Endothelial cell (in vitro differentiated cells): ENCODE measurements at regions not wholly inside any gene's neighbourhood (a gene's known extent, or its start where the extent isn't known, plus 50 kb on each side); places are given as distances from the start of the nearest gene placed in this dataset.

Source experiments
- DNase-seq: peaks from one replicate; pipeline ENCODE4 v3.0.0; 2021; ENCODE audit warnings: low spot score
- H3K27ac Mint-ChIP-seq: one replicate; pipeline ENCODE4 v1.8.0; 2021; ENCODE audit warnings: mixed read lengths, inconsistent platforms; ENCODE audit not compliant: unreplicated experiment
- H3K27me3 Mint-ChIP-seq: one replicate; pipeline ENCODE4 v1.8.0; 2021; ENCODE audit warnings: mild to moderate bottlenecking, moderate library complexity, mixed read lengths, inconsistent platforms; ENCODE audit not compliant: unreplicated experiment
- H3K36me3 Mint-ChIP-seq: one replicate; pipeline ENCODE4 v1.8.0; 2021; ENCODE audit warnings: mild to moderate bottlenecking, low read depth, mixed read lengths, inconsistent platforms; ENCODE audit not compliant: unreplicated experiment
- H3K4me1 Mint-ChIP-seq: one replicate; pipeline ENCODE4 v1.8.0; 2021; ENCODE audit warnings: mild to moderate bottlenecking, mixed read lengths, inconsistent platforms; ENCODE audit not compliant: unreplicated experiment
- H3K4me3 Mint-ChIP-seq: one replicate; pipeline ENCODE4 v1.8.0; 2021; ENCODE audit warnings: mild to moderate bottlenecking, mixed read lengths, inconsistent platforms; ENCODE audit not compliant: unreplicated experiment
- H3K9me3 Mint-ChIP-seq: one replicate; pipeline ENCODE4 v1.8.0; 2021; ENCODE audit warnings: mixed read lengths, inconsistent platforms; ENCODE audit not compliant: unreplicated experiment
- TF ChIP-seq, protein P1 (sequence below): fragments of 200-600 bp; sonication (generic); IDR thresholded peaks from one replicate; pipeline ENCODE4 v1.5.0; 2021; ENCODE audit warnings: antibody characterized with exemption; ENCODE audit not compliant: unreplicated experiment

DNA sequence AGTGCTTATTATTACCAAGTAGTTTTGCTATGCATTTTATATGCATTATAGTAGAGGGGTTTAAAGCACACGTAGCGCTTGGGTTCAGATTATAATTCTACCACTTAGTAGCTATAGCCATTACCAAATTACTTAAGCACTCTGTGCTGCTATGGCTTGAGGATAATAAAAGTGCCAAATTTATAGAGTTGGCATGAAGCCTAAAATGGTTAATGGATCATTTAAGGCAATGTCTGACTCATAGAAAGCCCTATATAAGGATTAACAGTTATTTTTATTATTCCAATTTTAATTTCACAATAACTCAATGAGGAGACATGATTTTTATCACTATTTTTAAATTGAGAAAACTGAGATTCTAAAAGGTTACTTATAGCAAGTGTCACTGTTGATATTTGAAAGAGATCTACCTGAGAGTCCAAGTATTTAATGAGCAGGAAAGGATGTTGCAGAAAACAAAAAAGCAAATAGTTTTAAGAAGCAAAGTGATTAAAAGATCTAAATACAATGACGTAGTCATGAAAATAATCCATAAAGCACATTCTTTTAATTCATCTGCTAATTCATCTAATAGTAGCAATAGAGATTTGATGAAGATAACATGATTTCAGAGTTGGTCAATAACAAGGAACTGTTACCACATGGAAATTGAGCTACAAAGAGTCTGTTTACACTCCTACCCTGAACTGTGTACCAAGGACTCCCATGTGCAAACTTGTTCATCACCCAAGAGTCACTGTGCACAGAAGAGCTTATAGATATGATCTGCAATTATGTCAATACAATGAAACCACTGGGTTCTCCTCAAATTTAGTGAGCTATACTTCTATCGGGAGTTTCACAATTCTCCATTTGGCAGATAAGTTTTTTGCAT is 78.8 kb upstream of the DTNA start:
- Mint-ChIP-seq H3K9me3 (no peaks in the 10 kb centered on the region), H3K4me1 (peaks cover 2% of the 10 kb centered on the region)

DNA sequence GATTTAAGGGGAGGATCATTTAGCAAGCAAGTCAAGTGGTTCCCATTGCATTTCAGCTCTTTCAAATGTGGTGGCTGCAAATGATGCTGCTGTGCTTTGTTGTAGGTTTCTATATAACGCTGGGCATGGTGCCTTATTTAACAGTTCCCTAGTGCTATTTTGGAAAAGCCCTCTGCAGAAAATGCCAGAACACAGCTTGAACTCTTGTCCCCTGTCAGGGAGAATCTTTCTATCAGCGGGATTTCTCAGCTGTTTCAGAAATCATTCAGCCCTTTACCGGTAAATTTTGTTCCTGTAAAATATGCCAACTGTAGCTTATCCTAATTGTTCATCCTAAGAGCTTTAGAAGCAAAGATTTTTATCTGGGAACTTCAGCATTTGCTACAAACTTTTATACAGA is 77.8 kb upstream of the DTNA start:
- H3K27me3 Mint-ChIP-seq: no peaks in the 10 kb centered on the region
- peaks cover 2% of the 10 kb centered on the region for H3K4me1 Mint-ChIP-seq
- no peak overlapping the region for H3K27ac Mint-ChIP-seq
- TF ChIP-seq, protein P1, sequence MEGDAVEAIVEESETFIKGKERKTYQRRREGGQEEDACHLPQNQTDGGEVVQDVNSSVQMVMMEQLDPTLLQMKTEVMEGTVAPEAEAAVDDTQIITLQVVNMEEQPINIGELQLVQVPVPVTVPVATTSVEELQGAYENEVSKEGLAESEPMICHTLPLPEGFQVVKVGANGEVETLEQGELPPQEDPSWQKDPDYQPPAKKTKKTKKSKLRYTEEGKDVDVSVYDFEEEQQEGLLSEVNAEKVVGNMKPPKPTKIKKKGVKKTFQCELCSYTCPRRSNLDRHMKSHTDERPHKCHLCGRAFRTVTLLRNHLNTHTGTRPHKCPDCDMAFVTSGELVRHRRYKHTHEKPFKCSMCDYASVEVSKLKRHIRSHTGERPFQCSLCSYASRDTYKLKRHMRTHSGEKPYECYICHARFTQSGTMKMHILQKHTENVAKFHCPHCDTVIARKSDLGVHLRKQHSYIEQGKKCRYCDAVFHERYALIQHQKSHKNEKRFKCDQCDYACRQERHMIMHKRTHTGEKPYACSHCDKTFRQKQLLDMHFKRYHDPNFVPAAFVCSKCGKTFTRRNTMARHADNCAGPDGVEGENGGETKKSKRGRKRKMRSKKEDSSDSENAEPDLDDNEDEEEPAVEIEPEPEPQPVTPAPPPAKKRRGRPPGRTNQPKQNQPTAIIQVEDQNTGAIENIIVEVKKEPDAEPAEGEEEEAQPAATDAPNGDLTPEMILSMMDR: no peak
- H3K9me3 Mint-ChIP-seq: no peaks in the 10 kb centered on the region
- no peak overlapping the region for H3K4me3 Mint-ChIP-seq
- DNase-seq: no peak
- H3K36me3 Mint-ChIP-seq: no peaks in the 10 kb centered on the region

More for the DNA sequence above, 78.8 kb upstream of the DTNA start:
- Mint-ChIP-seq H3K27me3 (no peaks in the 10 kb centered on the region), H3K36me3 (no peaks in the 10 kb centered on the region), H3K27ac (no peak overlapping the region), H3K4me3 (no peak overlapping the region)
- no peak for DNase-seq
- TF ChIP-seq, protein P1: no peak

DNA sequence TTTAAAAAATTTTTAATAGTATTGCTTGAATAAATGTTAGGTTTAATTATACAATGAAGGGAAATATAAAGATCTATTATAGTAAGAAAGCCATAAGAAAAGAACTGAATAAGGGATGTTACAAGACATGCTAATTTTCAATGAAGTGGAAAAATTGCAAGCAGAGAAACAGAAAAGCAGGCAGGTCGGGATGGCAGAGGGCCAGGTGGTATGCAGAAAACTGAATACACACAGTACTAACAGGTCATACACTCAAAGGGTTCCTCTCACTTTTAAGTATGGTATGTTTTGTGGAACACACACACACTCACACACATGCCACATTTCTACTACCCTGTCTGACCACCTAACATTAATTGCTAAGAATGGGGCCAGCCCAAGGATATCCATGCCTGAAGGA is 76.7 kb upstream of the DTNA start:
- DNase-seq: no peak
- Mint-ChIP-seq H3K27ac (no peak overlapping the region), H3K4me1 (peaks cover 2% of the 10 kb centered on the region), H3K27me3 (no peaks in the 10 kb centered on the region), H3K36me3 (no peaks in the 10 kb centered on the region), H3K9me3 (no peaks in the 10 kb centered on the region), H3K4me3 (no peak overlapping the region)
- TF ChIP-seq, protein P1: no peak

DNA sequence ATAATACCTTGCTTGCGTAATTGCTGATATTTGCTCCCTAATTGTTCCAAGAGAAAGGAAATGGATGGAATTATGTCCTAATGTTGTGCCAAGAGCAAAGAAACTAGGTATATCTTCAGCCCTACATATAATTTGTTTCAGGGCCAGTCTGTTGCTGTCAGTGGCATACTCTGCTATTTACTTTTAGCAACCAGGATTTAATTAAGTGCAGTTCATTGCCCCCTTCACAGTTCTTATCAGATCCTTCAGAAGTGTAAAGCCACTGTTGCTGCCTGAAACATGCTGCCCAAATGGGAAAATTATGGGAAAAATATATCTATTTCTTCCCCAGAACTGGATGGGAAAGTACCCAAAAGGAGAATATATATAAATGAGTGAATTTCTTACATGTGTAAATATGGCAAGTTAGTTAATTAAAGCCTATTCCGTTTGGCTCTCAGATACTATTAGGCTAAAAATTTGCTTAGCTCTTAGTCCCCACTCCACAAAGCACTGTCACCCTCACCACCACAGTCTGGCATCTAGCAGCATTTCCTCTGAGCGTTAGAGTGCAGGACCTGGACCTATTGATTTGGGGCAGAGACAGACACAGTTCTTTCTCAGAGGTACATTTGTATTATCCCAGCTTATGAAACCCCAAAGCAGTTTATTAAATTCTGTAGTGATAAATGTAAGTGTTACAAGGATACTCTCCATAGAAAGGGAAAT is 72.8 kb upstream of the DTNA start:
- Mint-ChIP-seq H3K9me3 (no peaks in the 10 kb centered on the region), H3K27ac (no peak overlapping the region)

More for the DNA sequence above, 72.8 kb upstream of the DTNA start:
- DNase-seq: no peak
- H3K4me3 Mint-ChIP-seq: no peak overlapping the region
- H3K27me3 Mint-ChIP-seq: no peaks in the 10 kb centered on the region
- TF ChIP-seq, protein P1: no peak
- H3K36me3 Mint-ChIP-seq: no peaks in the 10 kb centered on the region
- peaks cover 2% of the 10 kb centered on the region for H3K4me1 Mint-ChIP-seq
